HepG2 (cell line): ENCODE measurements at regions not wholly inside any gene's neighbourhood (a gene's known extent, or its start where the extent isn't known, plus 50 kb on each side); places are given as distances from the start of the nearest gene placed in this dataset.

Experiments used
- ATAC-seq: fragments of 200-7000 bp; cut with Tn5 transposase; 3 replicates; pipeline ENCODE4 v1.9.1; 2020; ENCODE audit warnings: mild to moderate bottlenecking, moderate library complexity
- BruUV-seq: library from RNA; stranded (reverse); fragments of 400-500 nt; replicated peaks from 2 replicates; lab custom pipeline; 2021; lab: Mats Ljungman, UMichigan
- CTCF ChIA-PET: fragments of 300-600 bp; formaldehyde crosslinking; extraction: SDS; loops from one replicate; lab custom pipeline; 2021; ENCODE audit warnings: low total read pairs, inconsistent platforms, low intra/inter-chr PET ratio; lab: Yijun Ruan, JAX
- POLR2A ChIA-PET: fragments of 350-600 bp; sonication (Branson Sonifier 250); formaldehyde crosslinking; loops from one replicate; lab custom pipeline; 2020; ENCODE audit warnings: antibody characterized with exemption, inconsistent platforms; lab: Yijun Ruan, JAX
- DNase-seq: peaks from one replicate; pipeline ENCODE4 v3.0.0-alpha.2; 2015; ENCODE audit warnings: low spot score
- FAIRE-seq: peaks from 3 replicates; lab custom pipeline; 2011; peaks lifted over from hg19 to GRCh38; lab: Jason Lieb, UNC
- H2AFZ ChIP-seq: one replicate; pipeline ENCODE4 v1.6.1; 2011; ENCODE audit warnings: low read length, inconsistent platforms
- H3K27ac ChIP-seq: fragments of 300-600 bp; 3 replicates; pipeline ENCODE4 v1.8.0; 2011; ENCODE audit warnings: mixed run types, mild to moderate bottlenecking, mixed read lengths, low read length, inconsistent platforms; ENCODE audit not compliant: insufficient read depth; ENCODE audit errors: extremely low read length
- H3K27me3 ChIP-seq, 2 experiments: fragments of 200-600 bp in 1 of 2; 2 replicates in 1 of 2; 3 replicates in 1 of 2; pipeline versions ENCODE4 v1.6.0 to v1.8.0; 2011; ENCODE audit warnings: low read length in 2 of 2, mild to moderate bottlenecking in 2 of 2, moderate library complexity in 2 of 2, inconsistent platforms in 1 of 2; ENCODE audit not compliant: insufficient read depth in 2 of 2, control insufficient read depth in 1 of 2
- H3K36me3 ChIP-seq, 2 experiments: fragments of 200-600 bp in 1 of 2; replicated peaks in 1 of 2; 2 replicates in 1 of 2; 3 replicates in 1 of 2; pipeline versions ENCODE4 v1.5.1 to v1.8.0; 2011; ENCODE audit warnings: low read length in 2 of 2, inconsistent platforms in 1 of 2; ENCODE audit not compliant: insufficient read depth in 2 of 2, control insufficient read depth in 1 of 2
- H3K4me1 ChIP-seq: 2 replicates; pipeline ENCODE4 v1.5.1; 2012; ENCODE audit warnings: low read length, inconsistent platforms; ENCODE audit not compliant: insufficient read depth
- H3K4me2 ChIP-seq: 2 replicates; pipeline ENCODE4 v1.6.0; 2011; ENCODE audit warnings: low read depth, low read length, inconsistent platforms
- H3K4me3 ChIP-seq, 3 experiments: fragments of 200-600 bp in 1 of 3; sonication (generic), shearing (Covaris generic) in 1 of 3; replicated peaks in 1 of 3; 2 replicates each; pipeline ENCODE4 v1.5.1; 2011 to 2016; ENCODE audit warnings: low read length in 3 of 3, inconsistent platforms in 2 of 3, low read depth in 2 of 3, mild to moderate bottlenecking in 2 of 3, control low read depth in 1 of 3, mixed read lengths in 1 of 3; ENCODE audit not compliant: insufficient read depth in 1 of 3
- H3K79me2 ChIP-seq: one replicate; pipeline ENCODE4 v1.6.1; 2011; ENCODE audit warnings: low read length, inconsistent platforms; ENCODE audit not compliant: insufficient read depth
- H3K9ac ChIP-seq: 2 replicates; pipeline ENCODE4 v1.6.0; 2011; ENCODE audit warnings: mild to moderate bottlenecking, low read depth, low read length, inconsistent platforms; ENCODE audit not compliant: insufficient read depth
- H3K9me3 ChIP-seq: 2 replicates; pipeline ENCODE4 v1.5.1; 2012; ENCODE audit warnings: mild to moderate bottlenecking, low read length
- H4K20me1 ChIP-seq: 2 replicates; pipeline ENCODE4 v1.6.0; 2011; ENCODE audit warnings: inconsistent platforms, mild to moderate bottlenecking, low read length, moderate library complexity; ENCODE audit not compliant: insufficient read depth
- HIVEP1 ChIP-seq: sonication (generic); formaldehyde crosslinking; IDR thresholded peaks from 2 replicates; pipeline ENCODE4 v1.4.0; 2020; ENCODE audit warnings: mild to moderate bottlenecking, missing genetic modification reagents
- ZNF12 ChIP-seq: sonication (generic); formaldehyde crosslinking; IDR thresholded peaks from 2 replicates; pipeline ENCODE4 v1.5.0; 2020; ENCODE audit warnings: missing genetic modification reagents
- WGBS: methylation state at CpG from one replicate; pipeline ENCODE4 v1.1.6; 2017; ENCODE audit warnings: low lambda C conversion rate; 5-methylcytosine and 5-hydroxymethylcytosine counted together
- in situ Hi-C: cut with HindIII; loops from 2 replicates; pipeline ENCODE4 v1.10.0; 2017; ENCODE audit warnings: low pct_unique_long_range_greater_than_20kb; ENCODE audit not compliant: extremely low pct_ligation_motif_present
- intact Hi-C: fragments of 100-400 bp; cut with micrococcal nuclease; formaldehyde crosslinking; loops from one replicate; pipeline ENCODE4 v1.10.0; 2022; ENCODE audit not compliant: unreplicated experiment
- TF ChIP-seq, protein P1 (sequence below): sonication (generic); formaldehyde crosslinking; conservative IDR thresholded peaks from 2 replicates; pipeline ENCODE4 v1.5.0; 2020; ENCODE audit warnings: missing genetic modification reagents
- TF ChIP-seq, protein P2 (sequence below): sonication (generic); formaldehyde crosslinking; IDR thresholded peaks from 2 replicates; pipeline ENCODE4 v1.5.1; 2020; ENCODE audit warnings: missing genetic modification reagents, mild to moderate bottlenecking, borderline replicate concordance

DNA sequence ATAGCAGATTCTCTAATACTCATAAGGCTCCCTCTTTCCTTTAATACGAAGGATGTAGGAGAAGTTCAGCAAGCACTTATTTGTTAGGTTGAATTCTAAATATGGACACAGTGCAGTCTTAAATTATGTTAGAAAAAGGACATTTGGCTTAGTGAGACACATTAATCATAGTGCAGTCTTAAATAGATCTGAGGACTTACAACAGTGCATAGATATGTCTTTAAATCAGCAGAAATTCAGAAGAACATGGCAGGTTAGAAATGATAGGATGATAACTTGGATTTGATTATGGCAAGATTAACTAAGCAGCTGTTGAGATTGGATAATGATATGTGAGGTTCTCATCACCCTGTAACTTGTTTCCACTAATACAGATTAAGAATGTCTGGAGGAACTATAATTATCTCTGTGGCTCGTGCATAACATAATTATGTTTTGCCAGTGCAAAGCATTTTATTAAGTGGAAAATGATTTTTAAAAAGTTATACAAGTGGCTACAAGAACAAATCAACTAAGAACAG lies 485.9 kb downstream of the USP25 start:
- Histone ChIP-seq H3K27ac (no peak overlapping the region), H3K36me3 (no peaks in the 10 kb centered on the region), H3K9me3 (no peaks in the 10 kb centered on the region), H3K4me3 (no peak overlapping the region), H3K9ac (no peak overlapping the region), H3K27me3 (no peaks in the 10 kb centered on the region), H3K4me1 (peaks cover 12% of the 10 kb centered on the region), H4K20me1 (no peaks in the 10 kb centered on the region), H2AFZ (no peak overlapping the region), H3K4me2 (no peak overlapping the region), H3K79me2 (no peaks in the 10 kb centered on the region)
- DNase-seq (no peak), FAIRE-seq (no peak), ATAC-seq (no peak)
- in situ Hi-C loops, result no loop called here
- 36% methylated on average over 2 of the region's 2 CpGs for WGBS
- POLR2A ChIA-PET, result no interaction called here
- no peak for TF ChIP-seq ZNF12 (CRISPR knock-in tag)
- TF ChIP-seq, protein P1, sequence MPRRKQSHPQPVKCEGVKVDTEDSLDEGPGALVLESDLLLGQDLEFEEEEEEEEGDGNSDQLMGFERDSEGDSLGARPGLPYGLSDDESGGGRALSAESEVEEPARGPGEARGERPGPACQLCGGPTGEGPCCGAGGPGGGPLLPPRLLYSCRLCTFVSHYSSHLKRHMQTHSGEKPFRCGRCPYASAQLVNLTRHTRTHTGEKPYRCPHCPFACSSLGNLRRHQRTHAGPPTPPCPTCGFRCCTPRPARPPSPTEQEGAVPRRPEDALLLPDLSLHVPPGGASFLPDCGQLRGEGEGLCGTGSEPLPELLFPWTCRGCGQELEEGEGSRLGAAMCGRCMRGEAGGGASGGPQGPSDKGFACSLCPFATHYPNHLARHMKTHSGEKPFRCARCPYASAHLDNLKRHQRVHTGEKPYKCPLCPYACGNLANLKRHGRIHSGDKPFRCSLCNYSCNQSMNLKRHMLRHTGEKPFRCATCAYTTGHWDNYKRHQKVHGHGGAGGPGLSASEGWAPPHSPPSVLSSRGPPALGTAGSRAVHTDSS (CRISPR knock-in tag), result no peak
- TF ChIP-seq HIVEP1, result no peak
- TF ChIP-seq, protein P2, sequence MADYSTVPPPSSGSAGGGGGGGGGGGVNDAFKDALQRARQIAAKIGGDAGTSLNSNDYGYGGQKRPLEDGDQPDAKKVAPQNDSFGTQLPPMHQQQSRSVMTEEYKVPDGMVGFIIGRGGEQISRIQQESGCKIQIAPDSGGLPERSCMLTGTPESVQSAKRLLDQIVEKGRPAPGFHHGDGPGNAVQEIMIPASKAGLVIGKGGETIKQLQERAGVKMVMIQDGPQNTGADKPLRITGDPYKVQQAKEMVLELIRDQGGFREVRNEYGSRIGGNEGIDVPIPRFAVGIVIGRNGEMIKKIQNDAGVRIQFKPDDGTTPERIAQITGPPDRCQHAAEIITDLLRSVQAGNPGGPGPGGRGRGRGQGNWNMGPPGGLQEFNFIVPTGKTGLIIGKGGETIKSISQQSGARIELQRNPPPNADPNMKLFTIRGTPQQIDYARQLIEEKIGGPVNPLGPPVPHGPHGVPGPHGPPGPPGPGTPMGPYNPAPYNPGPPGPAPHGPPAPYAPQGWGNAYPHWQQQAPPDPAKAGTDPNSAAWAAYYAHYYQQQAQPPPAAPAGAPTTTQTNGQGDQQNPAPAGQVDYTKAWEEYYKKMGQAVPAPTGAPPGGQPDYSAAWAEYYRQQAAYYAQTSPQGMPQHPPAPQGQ (CRISPR knock-in tag), result no peak
- intact Hi-C loops, result no loop called here
- BruUV-seq, result no TSS peak
- CTCF ChIA-PET, result no interaction called here
